ENCODE measurements at regions not wholly inside any gene's neighbourhood (a gene's known extent, or its start where the extent isn't known, plus 50 kb on each side); places are given as distances from the start of the nearest gene placed in this dataset.
A peak's percentile ranks its signal among the peaks of the same experiment; 100 is the strongest.

- DNase-seq (ENCODE audit: low read depth in 2 of 2), result no peak
Observed at GRCh38 chr21:35268817-35269216, 219.7 kb upstream of the RUNX1 start.

GRCh38 chr21:35268261-35268660 lies 219.2 kb upstream of the RUNX1 start:
- no peak for DNase-seq (ENCODE audit: low read depth in 2 of 2)

- DNase-seq (ENCODE audit: low read depth in 2 of 2), result no peak
Observed at GRCh38 chr21:35266546-35266945, 217.4 kb upstream of the RUNX1 start.

- no peak for DNase-seq (ENCODE audit: low read depth in 2 of 2)
Observed at GRCh38 chr21:35265170-35265877, 216.2 kb upstream of the RUNX1 start.

GRCh38 chr21:35259457-35259856 lies 210.4 kb upstream of the RUNX1 start:
- no peak for DNase-seq (ENCODE audit: low read depth in 2 of 2)

- DNase-seq (ENCODE audit: low read depth in 2 of 2), result no peak
Observed at GRCh38 chr21:35258521-35258920, 209.4 kb upstream of the RUNX1 start.

- peak; percentile 85 to 86 for DNase-seq (ENCODE audit: low read depth in 2 of 2)
Observed at GRCh38 chr21:35257413-35257812, 208.3 kb upstream of the RUNX1 start.

- peak; percentile 89 to 93 for DNase-seq (ENCODE audit: low read depth in 2 of 2)
Observed at GRCh38 chr21:35256468-35256988, 207.4 kb upstream of the RUNX1 start.

GRCh38 chr21:35254765-35255138 lies 205.7 kb upstream of the RUNX1 start:
- no peak for DNase-seq (ENCODE audit: low read depth in 2 of 2)

GRCh38 chr21:35254006-35254764 lies 205.1 kb upstream of the RUNX1 start:
- DNase-seq (ENCODE audit: low read depth in 2 of 2), result peak; percentile 90 to 94

GRCh38 chr21:35252831-35253230 lies 203.7 kb upstream of the RUNX1 start:
- DNase-seq (ENCODE audit: low read depth in 2 of 2), result no peak

GRCh38 chr21:35249636-35250035 lies 200.5 kb upstream of the RUNX1 start:
- DNase-seq (ENCODE audit: low read depth in 2 of 2), result no peak

- DNase-seq (ENCODE audit: low read depth in 2 of 2), result no peak
Observed at GRCh38 chr21:35245879-35246278, 196.8 kb upstream of the RUNX1 start.

- DNase-seq (ENCODE audit: low read depth in 2 of 2), result no peak
Observed at GRCh38 chr21:35244514-35244913, 195.4 kb upstream of the RUNX1 start.

GRCh38 chr21:35243171-35243570 lies 194.1 kb upstream of the RUNX1 start:
- DNase-seq (ENCODE audit: low read depth in 2 of 2), result no peak

GRCh38 chr21:35239811-35240219 lies 190.7 kb upstream of the RUNX1 start:
- no peak for DNase-seq (ENCODE audit: low read depth in 2 of 2)

GRCh38 chr21:35238119-35238518 lies 189.0 kb upstream of the RUNX1 start:
- DNase-seq (ENCODE audit: low read depth in 2 of 2), result no peak

GRCh38 chr21:35237287-35237686 lies 188.2 kb upstream of the RUNX1 start:
- no peak for DNase-seq (ENCODE audit: low read depth in 2 of 2)

- no peak for DNase-seq (ENCODE audit: low read depth in 2 of 2)
Observed at GRCh38 chr21:35236090-35236489, 187.0 kb upstream of the RUNX1 start.

GRCh38 chr21:35234725-35235124 lies 185.6 kb upstream of the RUNX1 start:
- DNase-seq (ENCODE audit: low read depth in 2 of 2), result no peak

GRCh38 chr21:35233756-35234155 lies 184.7 kb upstream of the RUNX1 start:
- DNase-seq (ENCODE audit: low read depth in 2 of 2), result no peak

GRCh38 chr21:35232545-35233176 lies 183.6 kb upstream of the RUNX1 start:
- no peak for DNase-seq (ENCODE audit: low read depth in 2 of 2)

- DNase-seq (ENCODE audit: low read depth in 2 of 2), result no peak
Observed at GRCh38 chr21:35231090-35231489, 182.0 kb upstream of the RUNX1 start.
